ENCODE measurements at regions not wholly inside any gene's neighbourhood (a gene's known extent, or its start where the extent isn't known, plus 50 kb on each side); places are given as distances from the start of the nearest gene placed in this dataset.

- Histone ChIP-seq H3K27me3 (ENCODE audit: control insufficient read depth in 1 of 2, insufficient read depth in 2 of 2, low read length in 1 of 2) (no peaks in the 10 kb centered on the region), H3K9me3 (ENCODE audit: control insufficient read depth, low read length) (peaks cover 1% of the 10 kb centered on the region), H3K36me3 (ENCODE audit: control insufficient read depth in 1 of 2, insufficient read depth in 2 of 2, low read length in 1 of 2) (no peaks in the 10 kb centered on the region), H3K4me3 (ENCODE audit: low read length in 2 of 2) (no peak overlapping the region), H3K27ac (ENCODE audit: low read depth in 1 of 2, low read length in 2 of 2) (no peak overlapping the region), H3K4me1 (ENCODE audit: control insufficient read depth in 1 of 2, insufficient read depth in 2 of 2, low read length in 2 of 2) (no peaks in the 10 kb centered on the region)
- ATAC-seq (ENCODE audit: low FRiP score) (no peak), DNase-seq (no peak)
- intact Hi-C loops (cut with DNase I) = no loop called here
- 41 to 63% methylated on average over 3 of the region's 3 CpGs for WGBS, 2 donors
These were observed 119.2 kb upstream of the ASCC3 start for GRCh38 chr6:101000341-101000740.

DNA sequence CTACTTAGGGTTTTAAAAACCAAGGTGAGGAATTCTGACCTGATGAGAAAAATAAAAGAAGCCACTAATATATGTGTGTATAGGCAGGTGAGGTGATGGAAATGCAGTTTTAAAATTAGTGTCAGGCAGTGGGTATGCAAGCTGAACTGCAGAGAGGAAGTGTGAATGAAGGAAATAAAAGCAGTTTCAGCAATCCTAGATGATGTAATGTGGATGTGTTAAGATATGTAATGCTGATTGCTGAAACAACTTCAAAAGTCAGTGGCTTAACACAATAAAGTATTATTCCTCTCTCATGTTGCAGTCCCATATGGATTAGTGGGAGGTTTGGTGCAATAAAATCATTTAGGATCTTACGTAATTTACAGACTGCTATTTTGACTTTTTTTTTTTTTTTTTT is 119.9 kb upstream of the ASCC3 start:
- Histone ChIP-seq H3K27me3 (ENCODE audit: control insufficient read depth in 1 of 2, insufficient read depth in 2 of 2, low read length in 1 of 2) (no peaks in the 10 kb centered on the region), H3K9me3 (ENCODE audit: control insufficient read depth, low read length) (peaks cover 1% of the 10 kb centered on the region), H3K4me1 (ENCODE audit: control insufficient read depth in 1 of 2, insufficient read depth in 2 of 2, low read length in 2 of 2) (no peaks in the 10 kb centered on the region), H3K36me3 (ENCODE audit: control insufficient read depth in 1 of 2, insufficient read depth in 2 of 2, low read length in 1 of 2) (no peaks in the 10 kb centered on the region), H3K4me3 (ENCODE audit: low read length in 2 of 2) (no peak overlapping the region), H3K27ac (ENCODE audit: low read depth in 1 of 2, low read length in 2 of 2) (no peak overlapping the region)
- ATAC-seq (ENCODE audit: low FRiP score) = no peak
- WGBS, 2 donors = 79 to 84% methylated on average over 1 of the region's 1 CpG
- intact Hi-C loops (cut with DNase I) = no loop called here
- no peak for DNase-seq

DNA sequence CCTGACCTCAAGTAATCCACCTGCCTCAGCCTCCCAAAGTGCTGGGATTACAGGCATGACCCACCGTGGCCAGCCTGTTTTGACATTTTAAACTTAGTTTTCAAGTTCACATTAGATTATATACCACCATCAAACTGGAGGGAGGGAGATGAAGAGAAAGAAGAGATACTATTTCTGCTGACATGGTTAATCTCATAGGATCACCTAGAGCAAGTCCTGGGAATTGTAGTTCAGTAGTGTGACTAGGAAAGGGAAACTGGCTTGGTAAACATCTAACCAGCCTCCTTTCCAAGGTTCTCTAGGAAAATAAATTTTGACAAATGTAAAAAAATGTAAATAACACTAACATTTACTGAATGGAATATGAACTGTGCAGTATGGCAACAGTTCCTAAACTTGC is 120.5 kb upstream of the ASCC3 start:
- ATAC-seq (ENCODE audit: low FRiP score) = no peak
- intact Hi-C loops (cut with DNase I) = no loop called here
- H3K27me3 ChIP-seq (ENCODE audit: control insufficient read depth in 1 of 2, insufficient read depth in 2 of 2, low read length in 1 of 2) = no peaks in the 10 kb centered on the region
- no peak overlapping the region for H3K27ac ChIP-seq (ENCODE audit: low read depth in 1 of 2, low read length in 2 of 2)
- no peaks in the 10 kb centered on the region for H3K36me3 ChIP-seq (ENCODE audit: control insufficient read depth in 1 of 2, insufficient read depth in 2 of 2, low read length in 1 of 2)
- H3K9me3 ChIP-seq (ENCODE audit: control insufficient read depth, low read length) = peaks cover 1% of the 10 kb centered on the region
- no peak overlapping the region for H3K4me3 ChIP-seq (ENCODE audit: low read length in 2 of 2)
- no peak for DNase-seq
- WGBS, 2 donors = 81 to 85% methylated on average over 1 of the region's 1 CpG
- H3K4me1 ChIP-seq (ENCODE audit: control insufficient read depth in 1 of 2, insufficient read depth in 2 of 2, low read length in 2 of 2) = no peaks in the 10 kb centered on the region

- Histone ChIP-seq H3K36me3 (ENCODE audit: control insufficient read depth in 1 of 2, insufficient read depth in 2 of 2, low read length in 1 of 2) (no peaks in the 10 kb centered on the region), H3K27me3 (ENCODE audit: control insufficient read depth in 1 of 2, insufficient read depth in 2 of 2, low read length in 1 of 2) (no peaks in the 10 kb centered on the region), H3K9me3 (ENCODE audit: control insufficient read depth, low read length) (peaks cover 1% of the 10 kb centered on the region), H3K4me3 (ENCODE audit: low read length in 2 of 2) (no peak overlapping the region), H3K4me1 (ENCODE audit: control insufficient read depth in 1 of 2, insufficient read depth in 2 of 2, low read length in 2 of 2) (no peaks in the 10 kb centered on the region), H3K27ac (ENCODE audit: low read depth in 1 of 2, low read length in 2 of 2) (no peak overlapping the region)
- WGBS, 2 donors = 96 to 97% methylated on average over 1 of the region's 1 CpG
- no peak for DNase-seq
- intact Hi-C loops (cut with DNase I) = no loop called here
- ATAC-seq (ENCODE audit: low FRiP score) = no peak
These were observed 121.9 kb upstream of the ASCC3 start for GRCh38 chr6:101003075-101003474.

DNA sequence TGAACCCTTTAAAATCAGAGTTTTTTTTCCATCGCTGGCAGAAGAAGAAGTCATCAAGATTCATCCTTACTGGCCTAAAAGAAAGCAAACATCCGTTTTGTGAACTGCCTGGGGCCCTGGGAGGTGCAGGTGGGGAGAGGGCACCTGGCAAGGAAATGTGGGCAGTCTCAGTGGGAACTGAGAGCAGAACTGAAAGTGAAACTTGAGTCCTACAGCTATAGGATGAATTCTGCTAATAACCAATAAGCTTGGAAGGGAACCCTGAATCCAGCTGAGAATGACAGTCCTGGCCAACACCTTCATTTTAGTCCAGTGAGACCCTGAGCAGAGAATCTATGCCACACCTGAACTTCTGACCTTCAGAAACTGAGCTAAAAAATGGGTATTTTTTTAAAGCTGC is 130.1 kb upstream of the ASCC3 start:
- Histone ChIP-seq H3K36me3 (ENCODE audit: control insufficient read depth in 1 of 2, insufficient read depth in 2 of 2, low read length in 1 of 2) (no peaks in the 10 kb centered on the region), H3K27ac (ENCODE audit: low read depth in 1 of 2, low read length in 2 of 2) (no peak overlapping the region), H3K27me3 (ENCODE audit: control insufficient read depth in 1 of 2, insufficient read depth in 2 of 2, low read length in 1 of 2) (no peaks in the 10 kb centered on the region), H3K4me3 (ENCODE audit: low read length in 2 of 2) (no peak overlapping the region), H3K4me1 (ENCODE audit: control insufficient read depth in 1 of 2, insufficient read depth in 2 of 2, low read length in 2 of 2) (peaks cover 0 to 2% of the 10 kb centered on the region in 2 donors), H3K9me3 (ENCODE audit: control insufficient read depth, low read length) (no peaks in the 10 kb centered on the region)
- intact Hi-C loops (cut with DNase I) = no loop called here
- no peak for DNase-seq
- ATAC-seq (ENCODE audit: low FRiP score) = no peak
- 72 to 74% methylated on average over 2 of the region's 2 CpGs for WGBS, 2 donors

DNA sequence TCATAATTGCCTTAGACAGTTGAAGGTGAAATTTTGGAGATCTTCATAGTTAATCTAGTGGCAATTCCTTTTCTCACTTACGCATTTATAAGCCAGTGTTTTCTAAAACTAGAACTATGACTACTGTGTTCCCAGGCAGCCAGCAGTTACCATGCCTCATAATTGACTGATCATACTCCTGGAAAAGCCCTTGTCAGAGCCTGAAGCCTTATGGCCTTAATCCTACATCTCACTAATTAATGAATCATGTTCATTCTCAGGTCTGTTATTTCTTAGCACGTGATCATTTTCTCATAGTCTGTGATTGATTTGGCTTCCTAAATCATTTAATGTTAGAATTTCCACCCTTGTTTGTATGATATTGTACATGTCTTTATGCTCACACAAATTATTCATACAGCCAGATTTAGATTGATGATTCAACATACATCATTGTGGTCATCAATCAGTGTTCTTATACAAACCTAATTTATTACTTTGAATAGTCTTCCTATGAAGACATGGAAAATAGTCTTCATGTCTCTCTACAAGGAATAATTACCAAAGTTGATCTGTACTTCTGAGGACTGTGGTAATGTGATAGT is 132.6 kb upstream of the ASCC3 start:
- H3K4me1 ChIP-seq (ENCODE audit: control insufficient read depth in 1 of 2, insufficient read depth in 2 of 2, low read length in 2 of 2) = peaks cover 0 to 2% of the 10 kb centered on the region in 2 donors
- intact Hi-C loops (cut with DNase I) = no loop called here
- H3K27me3 ChIP-seq (ENCODE audit: control insufficient read depth in 1 of 2, insufficient read depth in 2 of 2, low read length in 1 of 2) = no peaks in the 10 kb centered on the region
- H3K27ac ChIP-seq (ENCODE audit: low read depth in 1 of 2, low read length in 2 of 2) = no peak overlapping the region
- no peaks in the 10 kb centered on the region for H3K9me3 ChIP-seq (ENCODE audit: control insufficient read depth, low read length)
- DNase-seq (no peak), ATAC-seq (ENCODE audit: low FRiP score) (no peak)
- no peaks in the 10 kb centered on the region for H3K36me3 ChIP-seq (ENCODE audit: control insufficient read depth in 1 of 2, insufficient read depth in 2 of 2, low read length in 1 of 2)
- 58% methylated on average over 2 of the region's 2 CpGs for WGBS, 2 donors
- H3K4me3 ChIP-seq (ENCODE audit: low read length in 2 of 2) = no peak overlapping the region

- no peak for DNase-seq
- Histone ChIP-seq H3K9me3 (ENCODE audit: control insufficient read depth, low read length) (no peaks in the 10 kb centered on the region), H3K36me3 (ENCODE audit: control insufficient read depth in 1 of 2, insufficient read depth in 2 of 2, low read length in 1 of 2) (no peaks in the 10 kb centered on the region), H3K27ac (ENCODE audit: low read depth in 1 of 2, low read length in 2 of 2) (no peak overlapping the region), H3K4me1 (ENCODE audit: control insufficient read depth in 1 of 2, insufficient read depth in 2 of 2, low read length in 2 of 2) (peaks cover 0 to 2% of the 10 kb centered on the region in 2 donors), H3K4me3 (ENCODE audit: low read length in 2 of 2) (no peak overlapping the region), H3K27me3 (ENCODE audit: control insufficient read depth in 1 of 2, insufficient read depth in 2 of 2, low read length in 1 of 2) (no peaks in the 10 kb centered on the region)
- no peak for ATAC-seq (ENCODE audit: low FRiP score)
- WGBS, 2 donors = 93 to 97% methylated on average over 1 of the region's 1 CpG
- intact Hi-C loops (cut with DNase I) = no loop called here
These were observed 134.4 kb upstream of the ASCC3 start for GRCh38 chr6:101015541-101015940.

- H3K27ac ChIP-seq (ENCODE audit: low read depth in 1 of 2, low read length in 2 of 2) = no peak overlapping the region
- no peak overlapping the region for H3K4me3 ChIP-seq (ENCODE audit: low read length in 2 of 2)
- intact Hi-C loops (cut with DNase I) = no loop called here
- ATAC-seq (ENCODE audit: low FRiP score) (no peak), DNase-seq (no peak)
- no peaks in the 10 kb centered on the region for H3K9me3 ChIP-seq (ENCODE audit: control insufficient read depth, low read length)
- H3K4me1 ChIP-seq (ENCODE audit: control insufficient read depth in 1 of 2, insufficient read depth in 2 of 2, low read length in 2 of 2) = no peaks in the 10 kb centered on the region
- WGBS, 2 donors = 83 to 84% methylated on average over 3 of the region's 3 CpGs
- no peaks in the 10 kb centered on the region for H3K36me3 ChIP-seq (ENCODE audit: control insufficient read depth in 1 of 2, insufficient read depth in 2 of 2, low read length in 1 of 2)
- no peaks in the 10 kb centered on the region for H3K27me3 ChIP-seq (ENCODE audit: control insufficient read depth in 1 of 2, insufficient read depth in 2 of 2, low read length in 1 of 2)
These were observed 135.0 kb upstream of the ASCC3 start for GRCh38 chr6:101016163-101016562.

- Histone ChIP-seq H3K4me1 (ENCODE audit: control insufficient read depth in 1 of 2, insufficient read depth in 2 of 2, low read length in 2 of 2) (no peaks in the 10 kb centered on the region), H3K4me3 (ENCODE audit: low read length in 2 of 2) (no peak overlapping the region)
- WGBS, 2 donors = 48 to 58% methylated on average over 3 of the region's 3 CpGs
These were observed 137.0 kb upstream of the ASCC3 start for GRCh38 chr6:101018157-101018556.

More at GRCh38 chr6:101018157-101018556, 137.0 kb upstream of the ASCC3 start:
- Histone ChIP-seq H3K36me3 (ENCODE audit: control insufficient read depth in 1 of 2, insufficient read depth in 2 of 2, low read length in 1 of 2) (no peaks in the 10 kb centered on the region), H3K27ac (ENCODE audit: low read depth in 1 of 2, low read length in 2 of 2) (no peak overlapping the region), H3K27me3 (ENCODE audit: control insufficient read depth in 1 of 2, insufficient read depth in 2 of 2, low read length in 1 of 2) (no peaks in the 10 kb centered on the region), H3K9me3 (ENCODE audit: control insufficient read depth, low read length) (no peaks in the 10 kb centered on the region)
- intact Hi-C loops (cut with DNase I) = no loop called here
- no peak for ATAC-seq (ENCODE audit: low FRiP score)
- DNase-seq = no peak

Measured in aorta (tissue), 5 donors.